ENCODE measurements at regions not wholly inside any gene's neighbourhood (a gene's known extent, or its start where the extent isn't known, plus 50 kb on each side); places are given as distances from the start of the nearest gene placed in this dataset.

GRCh38 chr6:44511126-44511525 is 123.6 kb downstream of the CDC5L start:
- TF ChIP-seq POLR2A (IDR thresholded peaks at IDR 0.05) (no peak), CTCF (IDR thresholded peaks at IDR 0.05) (no peak)
- H3K4me1 ChIP-seq = no peaks in the 10 kb centered on the region
- H3K27ac ChIP-seq = no peak overlapping the region
- H3K4me3 ChIP-seq = no peak overlapping the region
- H3K9me3 ChIP-seq = no peaks in the 10 kb centered on the region
- H3K36me3 ChIP-seq = no peaks in the 10 kb centered on the region
- H3K27me3 ChIP-seq = no peaks in the 10 kb centered on the region
- no peak for DNase-seq

- Histone ChIP-seq H3K4me1 (no peaks in the 10 kb centered on the region), H3K9me3 (no peaks in the 10 kb centered on the region), H3K27ac (no peak overlapping the region), H3K4me3 (no peak overlapping the region), H3K27me3 (no peaks in the 10 kb centered on the region), H3K36me3 (no peaks in the 10 kb centered on the region)
- DNase-seq = no peak
- no peak for TF ChIP-seq CTCF (IDR thresholded peaks at IDR 0.05)
- no peak for TF ChIP-seq POLR2A (IDR thresholded peaks at IDR 0.05)
Measured at GRCh38 chr6:44512868-44513741, 125.6 kb downstream of the CDC5L start.

GRCh38 chr6:44514085-44514484 is 126.6 kb downstream of the CDC5L start:
- H3K4me3 ChIP-seq = no peak overlapping the region

DNA sequence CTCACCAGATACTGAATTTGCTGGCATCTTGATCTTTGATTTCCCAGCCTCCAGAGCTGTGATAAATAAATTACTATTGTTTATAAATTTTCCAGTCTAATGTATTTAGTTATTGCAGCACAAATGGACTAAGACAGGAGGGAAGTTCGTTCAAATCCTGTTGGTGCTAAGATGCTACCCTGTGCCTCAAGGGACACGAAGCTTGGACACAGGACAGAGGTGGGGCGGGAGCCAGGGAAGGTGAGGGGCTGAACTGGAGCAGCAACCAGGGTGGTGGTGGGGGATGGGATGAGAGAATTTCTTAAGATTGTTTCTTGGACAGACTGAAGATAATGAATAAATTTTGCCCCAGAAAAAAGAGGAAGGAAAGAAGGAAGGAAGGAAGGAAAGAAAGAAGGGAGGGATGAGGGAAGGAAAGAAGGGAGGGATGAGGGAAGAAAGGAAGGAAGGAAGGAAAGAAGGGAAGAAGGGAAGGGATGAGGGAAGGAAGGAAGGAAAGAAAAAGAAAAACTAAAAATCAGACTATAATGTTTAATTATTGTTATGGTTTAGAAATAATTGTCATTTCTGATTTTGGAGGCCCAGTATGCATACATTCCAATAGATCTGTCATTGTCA is 127.2 kb downstream of the CDC5L start:
- no peaks in the 10 kb centered on the region for H3K36me3 ChIP-seq
- TF ChIP-seq CTCF (IDR thresholded peaks at IDR 0.05) (no peak), POLR2A (IDR thresholded peaks at IDR 0.05) (no peak)
- H3K4me3 ChIP-seq = no peak overlapping the region
- H3K9me3 ChIP-seq = no peaks in the 10 kb centered on the region
- no peak overlapping the region for H3K27ac ChIP-seq
- H3K27me3 ChIP-seq = no peaks in the 10 kb centered on the region
- no peaks in the 10 kb centered on the region for H3K4me1 ChIP-seq
- no peak for DNase-seq

More at GRCh38 chr6:44514085-44514484, 126.6 kb downstream of the CDC5L start:
- DNase-seq = no peak
- no peaks in the 10 kb centered on the region for H3K27me3 ChIP-seq
- no peaks in the 10 kb centered on the region for H3K36me3 ChIP-seq
- no peak for TF ChIP-seq CTCF (IDR thresholded peaks at IDR 0.05)
- no peaks in the 10 kb centered on the region for H3K4me1 ChIP-seq
- H3K9me3 ChIP-seq = no peaks in the 10 kb centered on the region
- H3K27ac ChIP-seq = no peak overlapping the region

GRCh38 chr6:44522871-44523270 is 135.4 kb downstream of the CDC5L start:
- Histone ChIP-seq H3K4me1 (no peaks in the 10 kb centered on the region), H3K9me3 (peaks cover 0 to 4% (median 0%) of the 10 kb centered on the region in 4 donors), H3K27me3 (no peaks in the 10 kb centered on the region), H3K36me3 (no peaks in the 10 kb centered on the region), H3K27ac (no peak overlapping the region), H3K4me3 (no peak overlapping the region)
- no peak for TF ChIP-seq POLR2A (IDR thresholded peaks at IDR 0.05)
- TF ChIP-seq CTCF (IDR thresholded peaks at IDR 0.05) = no peak
- no peak for DNase-seq

Data from Peyer's patch (tissue), 4 donors.